DND-41 (cell line): ENCODE measurements at regions not wholly inside any gene's neighbourhood (a gene's known extent, or its start where the extent isn't known, plus 50 kb on each side); places are given as distances from the start of the nearest gene placed in this dataset.
A peak's percentile ranks its signal among the peaks of the same experiment; 100 is the strongest.

Experiments used
- ATAC-seq: fragments of 200-7000 bp; cut with Tn5 transposase; 3 replicates; pipeline ENCODE4 v1.9.1; 2021; ENCODE audit warnings: low read depth; ENCODE audit not compliant: insufficient read depth
- DNase-seq: peaks from one replicate; pipeline ENCODE4 v3.0.0-alpha.2; 2020
- H2AFZ ChIP-seq: 2 replicates; pipeline ENCODE4 v1.6.0; 2012; ENCODE audit warnings: low read depth, low read length
- H3K27ac ChIP-seq: 2 replicates; pipeline ENCODE4 v1.5.1; 2012; ENCODE audit warnings: low read length, inconsistent platforms
- H3K27me3 ChIP-seq: fragments of 200-600 bp; sonication (generic); 2 replicates; pipeline ENCODE4 v1.6.0; 2012; ENCODE audit warnings: low read length, mild to moderate bottlenecking, inconsistent platforms; ENCODE audit not compliant: insufficient read depth, poor library complexity
- H3K36me3 ChIP-seq: 2 replicates; pipeline ENCODE4 v1.5.1; 2012; ENCODE audit warnings: low read length, inconsistent platforms; ENCODE audit not compliant: insufficient read depth
- H3K4me1 ChIP-seq: 2 replicates; pipeline ENCODE4 v1.5.1; 2012; ENCODE audit warnings: mild to moderate bottlenecking, low read length; ENCODE audit not compliant: insufficient read depth
- H3K4me2 ChIP-seq: 2 replicates; pipeline ENCODE4 v1.6.0; 2012; ENCODE audit warnings: mild to moderate bottlenecking, moderate library complexity, low read length, inconsistent platforms; ENCODE audit not compliant: insufficient read depth
- H3K4me3 ChIP-seq, 2 experiments: fragments of 200-600 bp in 1 of 2; shearing (Covaris generic) in 1 of 2; 2 replicates each; pipeline ENCODE4 v1.5.1; 2012 to 2016; ENCODE audit warnings: inconsistent platforms in 2 of 2, low read length in 2 of 2, mild to moderate bottlenecking in 2 of 2, low read depth in 1 of 2, moderate library complexity in 1 of 2
- H3K79me2 ChIP-seq: 2 replicates; pipeline ENCODE4 v1.6.0; 2012; ENCODE audit warnings: low read length, inconsistent platforms; ENCODE audit not compliant: insufficient read depth
- H3K9ac ChIP-seq: 2 replicates; pipeline ENCODE4 v1.6.0; 2012; ENCODE audit warnings: low read depth, mild to moderate bottlenecking, inconsistent platforms, low read length, moderate library complexity
- H3K9me3 ChIP-seq: 2 replicates; pipeline ENCODE4 v1.5.1; 2012; ENCODE audit warnings: low read length, moderate library complexity, mild to moderate bottlenecking, inconsistent platforms; ENCODE audit not compliant: insufficient read depth, severe bottlenecking
- H4K20me1 ChIP-seq: 2 replicates; pipeline ENCODE4 v1.6.0; 2012; ENCODE audit warnings: low read length; ENCODE audit not compliant: insufficient read depth
- EZH2 ChIP-seq: IDR thresholded peaks from 3 replicates; pipeline ENCODE4 v1.6.1; 2012; ENCODE audit warnings: borderline replicate concordance, low read depth, mild to moderate bottlenecking, moderate library complexity, low read length, inconsistent platforms; ENCODE audit not compliant: severe bottlenecking
- TF ChIP-seq, protein P1 (sequence below): IDR thresholded peaks from 2 replicates; pipeline ENCODE4 v1.5.1; 2012; ENCODE audit warnings: borderline replicate concordance, low read length, moderate library complexity, mild to moderate bottlenecking; ENCODE audit not compliant: poor library complexity, severe bottlenecking; ENCODE audit errors: extremely low read depth

DNA sequence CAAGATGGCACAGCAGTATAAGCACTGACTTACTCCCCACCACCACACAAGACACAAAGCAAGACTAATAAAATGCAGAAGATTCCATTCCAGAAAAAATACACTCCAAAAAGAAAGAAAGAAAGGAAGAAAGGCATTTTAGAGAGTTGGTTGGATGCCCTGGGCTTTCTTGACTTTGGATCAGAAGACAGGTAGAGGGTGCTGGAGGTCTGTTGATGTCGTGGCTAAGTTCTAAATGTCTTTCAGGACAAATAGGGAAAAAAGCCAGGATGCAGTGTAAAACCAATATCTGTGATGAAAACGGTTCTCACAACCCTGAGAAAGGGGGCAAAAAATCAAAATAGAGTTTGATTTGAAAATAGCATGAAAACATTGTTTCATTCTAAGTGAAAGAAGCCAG, 555.2 kb upstream of the PRKX start:
- no peaks in the 10 kb centered on the region for H3K79me2 ChIP-seq
- H4K20me1 ChIP-seq = no peaks in the 10 kb centered on the region
- H3K36me3 ChIP-seq = no peaks in the 10 kb centered on the region
- no peak for TF ChIP-seq EZH2
- TF ChIP-seq, protein P1, sequence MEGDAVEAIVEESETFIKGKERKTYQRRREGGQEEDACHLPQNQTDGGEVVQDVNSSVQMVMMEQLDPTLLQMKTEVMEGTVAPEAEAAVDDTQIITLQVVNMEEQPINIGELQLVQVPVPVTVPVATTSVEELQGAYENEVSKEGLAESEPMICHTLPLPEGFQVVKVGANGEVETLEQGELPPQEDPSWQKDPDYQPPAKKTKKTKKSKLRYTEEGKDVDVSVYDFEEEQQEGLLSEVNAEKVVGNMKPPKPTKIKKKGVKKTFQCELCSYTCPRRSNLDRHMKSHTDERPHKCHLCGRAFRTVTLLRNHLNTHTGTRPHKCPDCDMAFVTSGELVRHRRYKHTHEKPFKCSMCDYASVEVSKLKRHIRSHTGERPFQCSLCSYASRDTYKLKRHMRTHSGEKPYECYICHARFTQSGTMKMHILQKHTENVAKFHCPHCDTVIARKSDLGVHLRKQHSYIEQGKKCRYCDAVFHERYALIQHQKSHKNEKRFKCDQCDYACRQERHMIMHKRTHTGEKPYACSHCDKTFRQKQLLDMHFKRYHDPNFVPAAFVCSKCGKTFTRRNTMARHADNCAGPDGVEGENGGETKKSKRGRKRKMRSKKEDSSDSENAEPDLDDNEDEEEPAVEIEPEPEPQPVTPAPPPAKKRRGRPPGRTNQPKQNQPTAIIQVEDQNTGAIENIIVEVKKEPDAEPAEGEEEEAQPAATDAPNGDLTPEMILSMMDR = no peak
- no peaks in the 10 kb centered on the region for H3K4me1 ChIP-seq
- no peak overlapping the region for H3K4me2 ChIP-seq
- no peaks in the 10 kb centered on the region for H3K27me3 ChIP-seq
- H3K4me3 ChIP-seq = no peak overlapping the region
- no peak overlapping the region for H3K27ac ChIP-seq
- no peaks in the 10 kb centered on the region for H3K9me3 ChIP-seq
- H3K9ac ChIP-seq = no peak overlapping the region
- ATAC-seq (no peak), DNase-seq (no peak)
- H2AFZ ChIP-seq = no peak overlapping the region

DNA sequence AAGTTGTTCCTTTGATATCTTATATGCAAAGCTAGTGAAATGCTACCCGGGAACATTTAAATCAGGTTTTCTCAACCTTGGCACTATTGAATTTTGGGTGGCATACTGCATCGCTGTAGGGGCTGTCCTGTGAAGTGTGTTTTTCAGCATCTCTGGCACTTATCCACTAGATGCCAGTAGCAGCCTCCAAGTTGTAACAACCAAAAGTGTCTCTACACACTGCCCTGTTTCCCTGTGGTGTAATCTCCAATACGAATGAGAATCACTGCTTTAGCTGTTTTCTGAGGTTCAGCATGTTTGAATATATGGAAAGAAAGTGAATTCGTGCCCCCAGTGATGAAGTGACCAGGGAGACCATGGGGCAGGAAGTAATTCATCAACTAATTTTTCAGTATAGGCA, 551.6 kb upstream of the PRKX start:
- Histone ChIP-seq H3K4me2 (no peak overlapping the region), H2AFZ (no peak overlapping the region), H3K27me3 (no peaks in the 10 kb centered on the region), H3K4me1 (no peaks in the 10 kb centered on the region), H3K4me3 (no peak overlapping the region), H4K20me1 (no peaks in the 10 kb centered on the region), H3K36me3 (no peaks in the 10 kb centered on the region), H3K79me2 (no peaks in the 10 kb centered on the region), H3K9ac (no peak overlapping the region), H3K27ac (no peak overlapping the region), H3K9me3 (no peaks in the 10 kb centered on the region)
- DNase-seq (no peak), ATAC-seq (no peak)
- TF ChIP-seq EZH2 = no peak
- TF ChIP-seq, protein P1 = no peak

DNA sequence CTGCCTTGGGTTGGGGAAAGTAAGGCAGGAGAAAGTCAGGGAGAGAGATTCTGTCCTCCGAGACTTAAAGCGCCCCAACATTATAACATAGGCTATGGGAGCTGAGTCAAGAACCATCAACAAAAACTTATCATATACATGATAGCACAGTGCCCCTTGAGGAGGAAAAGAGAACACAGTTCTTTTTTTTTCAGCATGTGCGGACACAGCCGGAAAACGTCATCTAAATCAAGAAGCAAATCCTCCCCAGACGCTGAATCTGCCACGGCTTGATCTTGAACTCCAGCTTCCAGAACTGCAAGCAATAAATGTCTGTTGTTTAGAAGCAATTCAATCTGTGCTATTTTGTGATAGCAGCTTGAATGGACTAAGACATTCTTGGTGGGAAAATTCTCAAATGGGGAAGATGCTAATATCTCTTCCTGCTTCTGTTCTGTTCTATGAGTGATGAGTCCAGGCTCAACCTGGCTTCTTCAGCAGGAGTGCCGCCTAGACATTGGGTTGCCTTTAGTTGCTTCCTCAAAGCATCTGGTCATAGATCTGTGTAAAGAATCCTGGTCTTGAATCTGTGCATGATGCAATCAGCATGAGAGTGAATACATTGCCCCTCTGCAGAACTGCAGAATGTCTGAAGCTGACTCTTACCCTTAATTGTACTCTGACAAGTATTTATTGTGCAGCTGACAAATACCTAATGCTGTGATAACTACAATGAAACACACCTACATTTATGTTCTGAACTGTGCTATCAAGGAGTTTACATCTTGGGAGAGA, 549.8 kb upstream of the PRKX start:
- Histone ChIP-seq H3K36me3 (no peaks in the 10 kb centered on the region), H3K4me3 (no peak overlapping the region), H3K27ac (no peak overlapping the region), H3K9ac (no peak overlapping the region), H3K79me2 (no peaks in the 10 kb centered on the region), H3K27me3 (no peaks in the 10 kb centered on the region), H2AFZ (no peak overlapping the region), H4K20me1 (no peaks in the 10 kb centered on the region), H3K4me2 (no peak overlapping the region), H3K9me3 (no peaks in the 10 kb centered on the region), H3K4me1 (no peaks in the 10 kb centered on the region)
- ATAC-seq (no peak), DNase-seq (no peak)
- no peak for TF ChIP-seq EZH2
- TF ChIP-seq, protein P1 = peak; percentile 38
